NCI-H2196 treated with DMSO at 0.1 percent for 48 hours (cell line): ENCODE measurements at regions not wholly inside any gene's neighbourhood (a gene's known extent, or its start where the extent isn't known, plus 50 kb on each side); places are given as distances from the start of the nearest gene placed in this dataset.
"Not testable (repeated sequence)": the region's sequence is repeated elsewhere in the genome, so short reads cannot be mapped to it uniquely, and the experiment has no call there.

Source experiments
- DNase-seq: peaks from one replicate; lab custom pipeline; 2025; ENCODE audit not compliant: unreplicated experiment; lab: John Stamatoyannopoulos, UW

- no peak for DNase-seq
Observed at GRCh38 chr12:115375186-115375991, 691.4 kb upstream of the TBX3 start.

GRCh38 chr12:115374480-115375185, 690.7 kb upstream of the TBX3 start:
- DNase-seq = no peak

- DNase-seq = no peak
Observed at GRCh38 chr12:115371711-115372110, 687.7 kb upstream of the TBX3 start.

- DNase-seq = no peak
Observed at GRCh38 chr12:115370650-115371049, 686.7 kb upstream of the TBX3 start.

- DNase-seq = no peak
Observed at GRCh38 chr12:115370207-115370606, 686.2 kb upstream of the TBX3 start.

GRCh38 chr12:115366277-115366676, 682.3 kb upstream of the TBX3 start:
- not testable (repeated sequence) for DNase-seq

- DNase-seq = not testable (repeated sequence)
Observed at GRCh38 chr12:115365765-115366164, 681.8 kb upstream of the TBX3 start.

GRCh38 chr12:115364921-115365320, 680.9 kb upstream of the TBX3 start:
- peak; percentile 9 for DNase-seq

- no peak for DNase-seq
Observed at GRCh38 chr12:115362339-115362976, 678.5 kb upstream of the TBX3 start.

- DNase-seq = no peak
Observed at GRCh38 chr12:115357681-115358080, 673.7 kb upstream of the TBX3 start.

GRCh38 chr12:115355301-115355700, 671.3 kb upstream of the TBX3 start:
- DNase-seq = no peak

GRCh38 chr12:115354007-115354890, 670.3 kb upstream of the TBX3 start:
- no peak for DNase-seq

GRCh38 chr12:115353467-115353866, 669.5 kb upstream of the TBX3 start:
- no peak for DNase-seq

- DNase-seq = no peak
Observed at GRCh38 chr12:115351514-115352077, 667.6 kb upstream of the TBX3 start.

- DNase-seq = no peak
Observed at GRCh38 chr12:115349711-115350110, 665.7 kb upstream of the TBX3 start.

GRCh38 chr12:115348301-115348700, 664.3 kb upstream of the TBX3 start:
- no peak for DNase-seq

GRCh38 chr12:115343601-115344000, 659.6 kb upstream of the TBX3 start:
- no peak for DNase-seq

- no peak for DNase-seq
Observed at GRCh38 chr12:115343008-115343407, 659.0 kb upstream of the TBX3 start.

- peak; percentile 27 for DNase-seq
Observed at GRCh38 chr12:115341442-115341841, 657.5 kb upstream of the TBX3 start.

GRCh38 chr12:115338566-115339294, 654.8 kb upstream of the TBX3 start:
- no peak for DNase-seq
